H9 (cell line): ENCODE measurements at regions not wholly inside any gene's neighbourhood (a gene's known extent, or its start where the extent isn't known, plus 50 kb on each side); places are given as distances from the start of the nearest gene placed in this dataset.

Experiments used
- DNase-seq: peaks from one replicate; pipeline ENCODE4 v3.0.0-alpha.2; 2017
- H2AFZ ChIP-seq: one replicate; pipeline ENCODE4 v1.6.1; 2013; ENCODE audit warnings: mild to moderate bottlenecking, low read length, control low read depth, moderate library complexity
- H2AK5ac ChIP-seq: 2 replicates; pipeline ENCODE4 v1.6.1; 2013; ENCODE audit warnings: low read length, control low read depth, mixed read lengths; ENCODE audit not compliant: insufficient read length
- H2BK120ac ChIP-seq: one replicate; pipeline ENCODE4 v1.6.1; 2013; ENCODE audit warnings: low read depth, mild to moderate bottlenecking, low read length, control low read depth, inconsistent platforms; ENCODE audit not compliant: poor library complexity, severe bottlenecking
- H2BK12ac ChIP-seq: 2 replicates; pipeline ENCODE4 v1.6.1; 2013; ENCODE audit warnings: low read length, control low read depth, mixed read lengths, low read depth; ENCODE audit not compliant: insufficient read length
- H2BK15ac ChIP-seq: 2 replicates; pipeline ENCODE4 v1.6.1; 2013; ENCODE audit warnings: low read depth, low read length, control low read depth
- H2BK20ac ChIP-seq: one replicate; pipeline ENCODE4 v1.6.1; 2013; ENCODE audit warnings: low read depth, mild to moderate bottlenecking, low read length, control low read depth, inconsistent platforms; ENCODE audit not compliant: poor library complexity, severe bottlenecking
- H2BK5ac ChIP-seq: 2 replicates; pipeline ENCODE4 v1.6.1; 2013; ENCODE audit warnings: low read length, control low read depth, mixed read lengths; ENCODE audit not compliant: insufficient read length
- H3K14ac ChIP-seq: 2 replicates; pipeline ENCODE4 v1.6.1; 2013; ENCODE audit warnings: low read length, control low read depth; ENCODE audit not compliant: insufficient read depth
- H3K18ac ChIP-seq: 2 replicates; pipeline ENCODE4 v1.6.1; 2013; ENCODE audit warnings: low read depth, mild to moderate bottlenecking, mixed read lengths, low read length, control low read depth; ENCODE audit not compliant: insufficient read length
- H3K23ac ChIP-seq: 2 replicates; pipeline ENCODE4 v1.6.1; 2013; ENCODE audit warnings: low read length, control low read depth, mixed read lengths, low read depth; ENCODE audit not compliant: insufficient read length
- H3K23me2 ChIP-seq: 2 replicates; pipeline ENCODE4 v1.6.1; 2013; ENCODE audit warnings: low read depth, mild to moderate bottlenecking, mixed read lengths, low read length, control low read depth; ENCODE audit not compliant: insufficient read length, poor library complexity, severe bottlenecking
- H3K27ac ChIP-seq: 2 replicates; pipeline ENCODE4 v1.5.1; 2013; ENCODE audit warnings: low read length, control low read depth, mixed read lengths, low read depth; ENCODE audit not compliant: insufficient read length
- H3K27me3 ChIP-seq: 2 replicates; pipeline ENCODE4 v1.6.1; 2013; ENCODE audit warnings: low read length, control low read depth, inconsistent platforms; ENCODE audit not compliant: insufficient read depth
- H3K4ac ChIP-seq: 2 replicates; pipeline ENCODE4 v1.6.1; 2013; ENCODE audit warnings: low read depth, mild to moderate bottlenecking, control low read depth, inconsistent platforms, low read length, moderate library complexity
- H3K4me1 ChIP-seq: 2 replicates; pipeline ENCODE4 v1.6.1; 2013; ENCODE audit warnings: low read length, control low read depth, inconsistent platforms; ENCODE audit not compliant: insufficient read depth
- H3K4me2 ChIP-seq: 2 replicates; pipeline ENCODE4 v1.6.1; 2013; ENCODE audit warnings: low read length, control low read depth, mixed read lengths; ENCODE audit not compliant: insufficient read length, insufficient read depth
- H3K56ac ChIP-seq: 2 replicates; pipeline ENCODE4 v1.6.1; 2013; ENCODE audit warnings: low read depth, mild to moderate bottlenecking, mixed read lengths, low read length, control low read depth; ENCODE audit not compliant: insufficient read length
- H3K79me1 ChIP-seq: 2 replicates; pipeline ENCODE4 v1.6.1; 2013; ENCODE audit warnings: low read depth, mild to moderate bottlenecking, moderate library complexity, low read length, control low read depth, inconsistent platforms; ENCODE audit not compliant: insufficient read depth, poor library complexity, severe bottlenecking
- H3K79me2 ChIP-seq: 2 replicates; pipeline ENCODE4 v1.6.1; 2013; ENCODE audit warnings: low read length, control low read depth, inconsistent platforms; ENCODE audit not compliant: insufficient read depth
- H3K9ac ChIP-seq: 2 replicates; pipeline ENCODE4 v1.6.1; 2013; ENCODE audit warnings: low read length, control low read depth, mixed read lengths; ENCODE audit not compliant: insufficient read length; ENCODE audit errors: extremely low read depth
- H3K9me3 ChIP-seq: one replicate; pipeline ENCODE4 v1.6.1; 2013; ENCODE audit warnings: low read depth, low read length, inconsistent platforms; ENCODE audit not compliant: control insufficient read depth
- H3T11ph ChIP-seq: one replicate; pipeline ENCODE4 v1.6.1; 2013; ENCODE audit warnings: mild to moderate bottlenecking, low read length, control low read depth, inconsistent platforms
- H4K20me1 ChIP-seq: one replicate; pipeline ENCODE4 v1.6.1; 2013; ENCODE audit not compliant: control insufficient read depth, insufficient read length, insufficient read depth
- H4K5ac ChIP-seq: 2 replicates; pipeline ENCODE4 v1.6.1; 2013; ENCODE audit warnings: low read depth, mild to moderate bottlenecking, mixed read lengths, low read length, control low read depth; ENCODE audit not compliant: insufficient read length
- H4K8ac ChIP-seq: replicated peaks from 2 replicates; pipeline ENCODE4 v1.6.1; 2013; ENCODE audit warnings: low read length, control low read depth, mixed read lengths, low read depth; ENCODE audit not compliant: insufficient read length
- H4K91ac ChIP-seq: 2 replicates; pipeline ENCODE4 v1.6.1; 2013; ENCODE audit warnings: low read depth, mild to moderate bottlenecking, moderate library complexity, mixed read lengths, low read length, control low read depth; ENCODE audit not compliant: insufficient read length
- H3K27ac Mint-ChIP-seq, 3 experiments: 2 replicates in 2 of 3; 3 replicates in 1 of 3; pipeline ENCODE4 v1.8.0; 2020 to 2021; ENCODE audit warnings: mixed read lengths in 3 of 3, mild to moderate bottlenecking in 1 of 3, moderate library complexity in 1 of 3
- H3K27me3 Mint-ChIP-seq: 2 replicates; pipeline ENCODE4 v1.8.0; 2021; ENCODE audit warnings: low read depth, mild to moderate bottlenecking, moderate library complexity, mixed read lengths
- H3K36me3 Mint-ChIP-seq, 3 experiments: 2 replicates in 2 of 3; 3 replicates in 1 of 3; pipeline ENCODE4 v1.8.0; 2020 to 2021; ENCODE audit warnings: low read depth in 3 of 3, mixed read lengths in 3 of 3; ENCODE audit not compliant: insufficient read depth in 1 of 3
- H3K4me1 Mint-ChIP-seq, 2 experiments: 2 replicates each; pipeline ENCODE4 v1.8.0; 2020; ENCODE audit warnings: mixed read lengths in 2 of 2
- H3K4me3 Mint-ChIP-seq, 2 experiments: 2 replicates in 1 of 2; 3 replicates in 1 of 2; pipeline ENCODE4 v1.8.0; 2020 to 2021; ENCODE audit warnings: mild to moderate bottlenecking in 2 of 2, mixed read lengths in 2 of 2, moderate library complexity in 1 of 2
- H3K9me3 Mint-ChIP-seq, 2 experiments: 2 replicates in 1 of 2; 3 replicates in 1 of 2; pipeline ENCODE4 v1.8.0; 2020; ENCODE audit warnings: mild to moderate bottlenecking in 2 of 2, mixed read lengths in 2 of 2, moderate library complexity in 1 of 2
- CTCF ChIP-seq: fragments of 200-600 bp; sonication (generic); conservative IDR thresholded peaks from 3 replicates; pipeline ENCODE4 v1.8.0; 2021; ENCODE audit warnings: antibody characterized with exemption, mild to moderate bottlenecking
- WGBS: extraction: QIAGEN DNeasy Blood & Tissue Kit; methylation state at CpG from one replicate; pipeline ENCODE4 v1.1.7; 2013; ENCODE audit warnings: missing lambda C conversion rate, low lambda C conversion rate, mixed read lengths; ENCODE audit not compliant: insufficient read length; ENCODE audit errors: extremely low coverage; 5-methylcytosine and 5-hydroxymethylcytosine counted together

DNA sequence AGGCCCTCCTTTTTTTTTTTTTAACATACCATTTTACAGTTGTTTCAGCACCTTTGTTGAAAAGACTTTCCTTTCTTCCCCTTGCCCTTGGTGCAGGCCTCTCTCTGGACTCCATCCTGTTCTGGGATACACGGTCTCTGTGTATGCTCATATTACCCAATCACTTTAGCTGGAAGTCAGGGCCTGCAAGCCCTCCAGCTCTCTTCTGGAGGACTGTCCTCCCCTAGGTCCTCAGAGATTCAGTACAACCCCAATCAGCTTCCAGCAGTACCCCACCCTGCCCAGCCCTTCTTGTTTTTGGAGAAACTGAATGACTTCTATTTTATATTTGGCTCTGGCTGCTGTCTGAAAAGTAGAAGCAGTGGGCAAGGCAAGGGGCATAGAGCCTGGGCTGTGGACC, 270.8 kb downstream of the KLF13 start:
- no peaks in the 10 kb centered on the region for H3K27me3 Mint-ChIP-seq
- no peak overlapping the region for H3K23ac ChIP-seq
- H3K79me1 ChIP-seq = no peaks in the 10 kb centered on the region
- H3K27ac Mint-ChIP-seq = no peak overlapping the region
- DNase-seq = no peak
- H2BK20ac ChIP-seq = no peak overlapping the region
- no peak overlapping the region for H3K14ac ChIP-seq
- no peak overlapping the region for H2AFZ ChIP-seq
- no peak overlapping the region for H4K91ac ChIP-seq
- H3K56ac ChIP-seq = no peak overlapping the region
- H3K36me3 Mint-ChIP-seq = no peaks in the 10 kb centered on the region
- no peak overlapping the region for H4K5ac ChIP-seq
- no peak overlapping the region for H2BK5ac ChIP-seq
- no peak overlapping the region for H3T11ph ChIP-seq
- no peaks in the 10 kb centered on the region for H3K9me3 ChIP-seq
- H4K8ac ChIP-seq = no peak overlapping the region
- no peak overlapping the region for H2AK5ac ChIP-seq
- WGBS = no CpG with 5 or more reads among the region's 1 CpG
- H3K27me3 ChIP-seq = no peaks in the 10 kb centered on the region
- no peak overlapping the region for H2BK12ac ChIP-seq
- no peaks in the 10 kb centered on the region for H3K4me1 ChIP-seq
- H3K4ac ChIP-seq = no peak overlapping the region
- H3K18ac ChIP-seq = no peak overlapping the region
- H3K23me2 ChIP-seq = no peaks in the 10 kb centered on the region
- no peaks in the 10 kb centered on the region for H3K79me2 ChIP-seq
- H3K27ac ChIP-seq = no peak overlapping the region
- H3K9ac ChIP-seq = no peak overlapping the region
- no peak overlapping the region for H3K4me2 ChIP-seq
- no peak overlapping the region for H2BK15ac ChIP-seq
- H4K20me1 ChIP-seq = no peaks in the 10 kb centered on the region
- peaks cover 30 to 32% of the 10 kb centered on the region in 2 experiments for H3K4me1 Mint-ChIP-seq
- no peaks in the 10 kb centered on the region; a peak in 1 of 5 replicates for H3K9me3 Mint-ChIP-seq
- H2BK120ac ChIP-seq = no peak overlapping the region
- no peak overlapping the region for H3K4me3 Mint-ChIP-seq
- TF ChIP-seq CTCF = no peak
